ENCODE measurements at regions not wholly inside any gene's neighbourhood (a gene's known extent, or its start where the extent isn't known, plus 50 kb on each side); places are given as distances from the start of the nearest gene placed in this dataset.

DNA sequence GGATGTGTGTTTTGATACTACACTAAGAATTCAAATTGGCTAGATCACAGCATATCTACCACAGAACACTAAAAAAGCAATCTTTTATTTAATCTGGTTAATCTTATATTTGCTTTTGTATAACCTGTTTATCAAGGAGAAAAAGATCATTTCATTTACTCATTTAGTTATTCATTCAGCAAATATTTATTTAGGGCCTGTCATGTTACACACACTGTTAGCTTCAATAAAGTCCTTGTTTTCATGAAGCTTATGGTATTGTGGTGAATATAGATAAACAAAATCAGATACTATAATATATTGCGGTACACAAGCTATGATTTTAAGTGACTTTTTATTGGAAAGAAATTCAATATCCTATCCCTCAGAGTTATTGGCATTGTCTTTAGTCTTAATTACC lies 350.8 kb downstream of the LRFN5 start:
- no peaks in the 10 kb centered on the region for H3K9me3 ChIP-seq
- H3K4me3 ChIP-seq = no peak overlapping the region
- TF ChIP-seq, protein P1, sequence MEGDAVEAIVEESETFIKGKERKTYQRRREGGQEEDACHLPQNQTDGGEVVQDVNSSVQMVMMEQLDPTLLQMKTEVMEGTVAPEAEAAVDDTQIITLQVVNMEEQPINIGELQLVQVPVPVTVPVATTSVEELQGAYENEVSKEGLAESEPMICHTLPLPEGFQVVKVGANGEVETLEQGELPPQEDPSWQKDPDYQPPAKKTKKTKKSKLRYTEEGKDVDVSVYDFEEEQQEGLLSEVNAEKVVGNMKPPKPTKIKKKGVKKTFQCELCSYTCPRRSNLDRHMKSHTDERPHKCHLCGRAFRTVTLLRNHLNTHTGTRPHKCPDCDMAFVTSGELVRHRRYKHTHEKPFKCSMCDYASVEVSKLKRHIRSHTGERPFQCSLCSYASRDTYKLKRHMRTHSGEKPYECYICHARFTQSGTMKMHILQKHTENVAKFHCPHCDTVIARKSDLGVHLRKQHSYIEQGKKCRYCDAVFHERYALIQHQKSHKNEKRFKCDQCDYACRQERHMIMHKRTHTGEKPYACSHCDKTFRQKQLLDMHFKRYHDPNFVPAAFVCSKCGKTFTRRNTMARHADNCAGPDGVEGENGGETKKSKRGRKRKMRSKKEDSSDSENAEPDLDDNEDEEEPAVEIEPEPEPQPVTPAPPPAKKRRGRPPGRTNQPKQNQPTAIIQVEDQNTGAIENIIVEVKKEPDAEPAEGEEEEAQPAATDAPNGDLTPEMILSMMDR (IDR thresholded peaks at IDR 0.05) = no peak
- DNase-seq (ENCODE audit: low spot score) (no peak), ATAC-seq (ENCODE audit: insufficient number of reproducible peaks, low FRiP score, low read depth) (no peak)
- no peaks in the 10 kb centered on the region for H3K36me3 ChIP-seq
- H3K27me3 ChIP-seq (replicated peaks; ENCODE audit: insufficient read depth) = no peaks in the 10 kb centered on the region
- H3K4me1 ChIP-seq (ENCODE audit: control insufficient read depth in 1 of 2, low read depth in 2 of 2) = no peaks in the 10 kb centered on the region
- no peak overlapping the region for H3K27ac ChIP-seq

All from thoracic aorta (tissue), 2 donors.